ENCODE measurements at regions not wholly inside any gene's neighbourhood (a gene's known extent, or its start where the extent isn't known, plus 50 kb on each side); places are given as distances from the start of the nearest gene placed in this dataset.

DNA sequence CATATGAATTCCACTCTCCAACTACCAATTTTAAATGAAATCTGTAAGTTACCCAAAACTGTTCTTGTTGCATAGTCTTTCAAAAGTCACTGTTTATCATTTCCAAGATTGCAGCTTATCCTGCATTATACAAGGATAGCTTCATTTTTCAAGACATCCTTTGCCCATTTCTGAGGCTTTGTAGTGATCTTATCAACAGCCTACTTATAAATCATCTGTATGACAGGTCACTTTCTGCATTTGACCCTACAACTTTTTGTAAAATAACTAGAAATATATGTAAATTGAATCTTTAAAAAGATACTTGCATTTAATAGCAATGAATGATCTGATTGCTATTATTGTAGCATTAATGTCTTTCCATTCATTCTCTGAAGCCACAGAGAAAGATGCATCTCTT lies 521.1 kb downstream of the UTRN start:
- H4K20me1 ChIP-seq (ENCODE audit: insufficient read depth, low read length): no peaks in the 10 kb centered on the region
- no peaks in the 10 kb centered on the region for H3K79me2 ChIP-seq (ENCODE audit: insufficient read depth, low read length)
- H3K9ac ChIP-seq (ENCODE audit: low read length): no peak overlapping the region
- no peak overlapping the region for H3K27ac ChIP-seq (ENCODE audit: low read depth, low read length, poor library complexity, severe bottlenecking)
- no peak overlapping the region for H3K4me3 ChIP-seq (ENCODE audit: low read depth, low read length, poor library complexity, severe bottlenecking)
- no peak overlapping the region for H2AFZ ChIP-seq (ENCODE audit: low read length)
- no peak overlapping the region for H3K4me2 ChIP-seq (ENCODE audit: low read length)
- no peaks in the 10 kb centered on the region for H3K36me3 ChIP-seq (ENCODE audit: insufficient read depth, low read length)
- H3K9me3 ChIP-seq (ENCODE audit: low read length): no peaks in the 10 kb centered on the region
- H3K9me2 ChIP-seq (ENCODE audit: low read depth, low read length): no peaks in the 10 kb centered on the region
- no peaks in the 10 kb centered on the region for H3K27me3 ChIP-seq (ENCODE audit: insufficient read depth, low read length)
- H3F3A ChIP-seq (ENCODE audit: insufficient read depth, low read length): no peaks in the 10 kb centered on the region
- no peaks in the 10 kb centered on the region for H3K4me1 ChIP-seq (ENCODE audit: insufficient read depth, low read length, severe bottlenecking)
- TF ChIP-seq EZH2 (IDR thresholded peaks at IDR 0.05; ENCODE audit: borderline replicate concordance, low read length): no peak
- TF ChIP-seq, protein P1, sequence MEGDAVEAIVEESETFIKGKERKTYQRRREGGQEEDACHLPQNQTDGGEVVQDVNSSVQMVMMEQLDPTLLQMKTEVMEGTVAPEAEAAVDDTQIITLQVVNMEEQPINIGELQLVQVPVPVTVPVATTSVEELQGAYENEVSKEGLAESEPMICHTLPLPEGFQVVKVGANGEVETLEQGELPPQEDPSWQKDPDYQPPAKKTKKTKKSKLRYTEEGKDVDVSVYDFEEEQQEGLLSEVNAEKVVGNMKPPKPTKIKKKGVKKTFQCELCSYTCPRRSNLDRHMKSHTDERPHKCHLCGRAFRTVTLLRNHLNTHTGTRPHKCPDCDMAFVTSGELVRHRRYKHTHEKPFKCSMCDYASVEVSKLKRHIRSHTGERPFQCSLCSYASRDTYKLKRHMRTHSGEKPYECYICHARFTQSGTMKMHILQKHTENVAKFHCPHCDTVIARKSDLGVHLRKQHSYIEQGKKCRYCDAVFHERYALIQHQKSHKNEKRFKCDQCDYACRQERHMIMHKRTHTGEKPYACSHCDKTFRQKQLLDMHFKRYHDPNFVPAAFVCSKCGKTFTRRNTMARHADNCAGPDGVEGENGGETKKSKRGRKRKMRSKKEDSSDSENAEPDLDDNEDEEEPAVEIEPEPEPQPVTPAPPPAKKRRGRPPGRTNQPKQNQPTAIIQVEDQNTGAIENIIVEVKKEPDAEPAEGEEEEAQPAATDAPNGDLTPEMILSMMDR (IDR thresholded peaks at IDR 0.05; ENCODE audit: low read length): no peak

DNA sequence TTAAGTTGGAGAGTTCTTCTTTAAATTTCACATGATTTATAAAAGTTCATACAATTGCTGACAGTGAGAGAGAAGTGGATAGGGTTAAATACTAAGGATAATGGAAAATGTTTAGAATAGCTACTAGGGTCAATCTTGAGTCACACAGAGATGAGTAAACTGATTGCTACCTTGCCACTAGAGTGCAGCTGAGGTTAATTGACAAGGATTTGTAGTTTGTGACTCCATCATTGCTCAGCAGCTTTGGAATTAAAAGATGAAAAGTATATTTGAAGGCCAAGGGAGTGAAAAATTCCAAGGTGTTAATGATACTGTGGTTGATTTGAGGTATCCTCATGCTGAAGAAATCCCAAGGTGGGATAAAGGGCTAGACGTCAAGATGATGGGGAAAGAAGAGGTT lies 524.0 kb downstream of the UTRN start:
- H2AFZ ChIP-seq (ENCODE audit: low read length): no peak overlapping the region
- H3K4me3 ChIP-seq (ENCODE audit: low read depth, low read length, poor library complexity, severe bottlenecking): no peak overlapping the region
- no peak for TF ChIP-seq EZH2 (IDR thresholded peaks at IDR 0.05; ENCODE audit: borderline replicate concordance, low read length)
- TF ChIP-seq, protein P1 (IDR thresholded peaks at IDR 0.05; ENCODE audit: low read length): no peak
- H3K9me2 ChIP-seq (ENCODE audit: low read depth, low read length): no peaks in the 10 kb centered on the region
- no peaks in the 10 kb centered on the region for H3K36me3 ChIP-seq (ENCODE audit: insufficient read depth, low read length)
- H3K9me3 ChIP-seq (ENCODE audit: low read length): no peaks in the 10 kb centered on the region
- H3F3A ChIP-seq (ENCODE audit: insufficient read depth, low read length): no peaks in the 10 kb centered on the region
- H4K20me1 ChIP-seq (ENCODE audit: insufficient read depth, low read length): no peaks in the 10 kb centered on the region
- no peak overlapping the region for H3K9ac ChIP-seq (ENCODE audit: low read length)
- no peak overlapping the region for H3K4me2 ChIP-seq (ENCODE audit: low read length)
- no peaks in the 10 kb centered on the region for H3K4me1 ChIP-seq (ENCODE audit: insufficient read depth, low read length, severe bottlenecking)
- no peaks in the 10 kb centered on the region for H3K79me2 ChIP-seq (ENCODE audit: insufficient read depth, low read length)
- no peaks in the 10 kb centered on the region for H3K27me3 ChIP-seq (ENCODE audit: insufficient read depth, low read length)
- no peak overlapping the region for H3K27ac ChIP-seq (ENCODE audit: low read depth, low read length, poor library complexity, severe bottlenecking)

DNA sequence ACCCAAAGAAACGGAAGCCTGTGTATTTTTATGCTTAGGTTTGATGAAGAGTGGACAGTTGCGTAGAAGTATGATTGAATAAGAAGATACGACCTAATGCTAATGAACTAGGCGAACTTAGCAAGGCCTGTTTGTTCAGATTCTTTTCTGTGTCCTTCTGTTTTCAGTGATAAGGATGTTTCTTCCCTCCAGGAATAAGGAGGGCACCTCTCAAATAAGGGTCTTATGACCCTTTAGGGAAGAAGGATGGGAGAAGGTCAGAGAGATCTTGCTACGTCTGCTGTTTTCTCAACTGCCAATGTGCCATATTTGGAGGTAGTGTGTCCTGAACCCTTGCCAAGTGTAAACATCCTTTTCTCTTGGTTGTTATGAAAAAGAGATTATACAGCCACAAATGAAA lies 524.8 kb downstream of the UTRN start:
- Histone ChIP-seq H3K9me2 (ENCODE audit: low read depth, low read length) (no peaks in the 10 kb centered on the region), H2AFZ (ENCODE audit: low read length) (no peak overlapping the region), H3F3A (ENCODE audit: insufficient read depth, low read length) (no peaks in the 10 kb centered on the region), H4K20me1 (ENCODE audit: insufficient read depth, low read length) (no peaks in the 10 kb centered on the region), H3K9ac (ENCODE audit: low read length) (no peak overlapping the region), H3K27ac (ENCODE audit: low read depth, low read length, poor library complexity, severe bottlenecking) (no peak overlapping the region), H3K4me1 (ENCODE audit: insufficient read depth, low read length, severe bottlenecking) (no peaks in the 10 kb centered on the region), H3K4me2 (ENCODE audit: low read length) (no peak overlapping the region), H3K4me3 (ENCODE audit: low read depth, low read length, poor library complexity, severe bottlenecking) (no peak overlapping the region), H3K79me2 (ENCODE audit: insufficient read depth, low read length) (no peaks in the 10 kb centered on the region), H3K27me3 (ENCODE audit: insufficient read depth, low read length) (no peaks in the 10 kb centered on the region), H3K9me3 (ENCODE audit: low read length) (no peaks in the 10 kb centered on the region), H3K36me3 (ENCODE audit: insufficient read depth, low read length) (no peaks in the 10 kb centered on the region)
- TF ChIP-seq, protein P1 (IDR thresholded peaks at IDR 0.05; ENCODE audit: low read length): no peak
- no peak for TF ChIP-seq EZH2 (IDR thresholded peaks at IDR 0.05; ENCODE audit: borderline replicate concordance, low read length)

Data from OCI-LY1 (cell line).